ENCODE measurements at regions not wholly inside any gene's neighbourhood (a gene's known extent, or its start where the extent isn't known, plus 50 kb on each side); places are given as distances from the start of the nearest gene placed in this dataset.

DNA sequence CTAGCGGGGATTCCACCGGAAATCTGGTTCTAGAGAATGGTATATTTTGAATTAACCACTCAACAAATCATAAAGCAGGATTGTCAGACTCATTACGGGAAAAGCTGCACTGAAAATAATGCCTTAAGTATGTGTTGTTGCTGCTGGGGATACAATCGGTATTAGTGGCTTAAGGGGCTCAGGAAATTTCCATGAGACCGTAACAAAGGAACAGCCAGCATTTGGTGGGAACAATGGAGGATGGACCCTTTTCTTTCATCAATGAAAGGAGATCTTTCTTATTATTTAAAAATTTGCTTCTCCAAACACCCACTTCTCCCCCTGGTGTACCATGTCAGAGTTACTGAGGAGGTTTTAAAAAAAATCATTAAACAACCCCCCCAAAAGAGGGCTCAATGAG is 342.6 kb upstream of the ZFHX3 start:
- DNase-seq (ENCODE audit: low read depth in 4 of 4, low spot score in 3 of 4), result no peak

DNA sequence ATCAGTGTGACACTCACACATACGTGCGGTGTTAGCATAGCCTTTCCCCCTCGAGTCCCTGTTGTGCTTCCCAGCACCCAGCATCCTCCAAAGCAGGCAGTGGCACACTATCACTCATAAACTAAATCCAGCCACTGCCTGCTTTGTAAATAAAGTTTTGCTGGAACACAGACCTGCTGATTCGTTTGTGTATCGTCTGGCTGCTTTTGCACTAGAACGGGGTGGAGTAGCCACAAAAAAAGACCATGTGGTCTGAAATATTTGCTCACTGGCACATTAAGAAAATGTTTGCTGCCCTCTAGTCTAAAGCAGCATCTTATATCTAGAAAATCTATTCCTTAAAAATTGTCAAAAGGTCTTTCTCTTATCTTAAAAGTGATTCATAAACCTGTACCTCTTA is 341.2 kb upstream of the ZFHX3 start:
- DNase-seq (ENCODE audit: low read depth in 4 of 4, low spot score in 3 of 4), result no peak

DNA sequence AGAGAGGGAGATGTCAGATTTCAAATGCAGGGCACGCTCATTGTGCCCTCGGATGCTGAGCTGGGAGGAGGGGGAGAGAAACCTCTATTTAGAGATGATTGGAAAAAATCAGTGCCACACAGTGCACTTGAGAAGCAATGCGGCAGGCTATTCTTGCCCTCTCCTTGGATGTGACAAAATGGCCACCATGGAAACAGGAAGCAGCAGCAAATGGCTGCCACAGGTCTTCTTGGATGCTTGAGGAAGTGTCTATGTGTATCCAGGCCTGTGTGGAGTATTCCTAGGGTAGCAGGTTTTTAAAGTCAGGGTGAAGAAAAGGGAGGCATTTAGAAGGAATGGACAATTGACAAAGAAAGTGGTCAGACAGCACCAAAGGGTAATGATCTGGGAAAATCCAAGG is 340.1 kb upstream of the ZFHX3 start:
- DNase-seq (ENCODE audit: low read depth in 4 of 4, low spot score in 3 of 4), result no peak

DNA sequence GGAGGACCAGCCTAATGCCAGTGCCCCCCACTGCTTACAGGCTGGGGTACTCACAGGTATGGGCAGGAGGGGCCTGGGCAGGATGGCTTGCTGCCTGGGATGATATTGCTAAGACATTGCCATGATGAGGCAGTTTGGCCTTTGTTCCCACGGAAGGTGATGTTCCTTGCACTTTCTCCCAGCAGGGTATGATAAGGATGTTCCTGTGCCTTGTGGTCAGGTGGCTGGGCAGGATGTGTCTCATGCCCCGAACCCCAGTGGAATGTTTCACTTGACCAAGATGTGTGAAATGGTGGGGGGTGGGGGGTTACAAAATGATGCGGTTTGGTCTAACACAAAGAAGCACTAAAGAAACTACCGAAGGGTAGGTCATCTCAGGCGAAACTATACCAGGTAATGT is 337.8 kb upstream of the ZFHX3 start:
- no peak for DNase-seq (ENCODE audit: low read depth in 4 of 4, low spot score in 3 of 4)

DNA sequence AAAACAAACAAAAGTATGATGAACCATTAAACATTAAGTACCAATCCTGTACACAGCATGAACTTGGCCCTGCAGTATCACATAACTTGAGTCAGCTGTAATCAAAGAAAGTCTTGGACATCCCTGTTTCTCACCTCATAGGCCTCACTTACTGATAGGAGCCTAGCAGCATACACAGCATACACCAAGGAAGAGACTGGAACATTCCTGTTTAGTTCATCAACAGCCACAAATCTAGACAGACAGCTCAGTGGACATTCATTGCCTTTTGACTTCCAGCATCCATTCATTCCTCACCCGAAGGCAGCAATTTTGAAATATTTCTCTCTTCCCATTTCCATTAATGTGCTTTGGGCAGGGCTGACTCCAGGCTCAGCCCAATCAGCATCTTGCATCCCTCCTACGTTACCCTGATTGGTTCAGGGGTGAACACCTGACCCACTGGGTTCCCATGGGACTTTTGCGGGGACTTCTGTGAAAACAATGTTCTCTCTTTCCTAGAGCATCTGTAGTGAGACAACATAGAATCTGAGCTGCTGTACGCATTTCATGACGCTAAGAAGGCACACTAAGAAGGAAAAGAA is 336.7 kb upstream of the ZFHX3 start:
- DNase-seq (ENCODE audit: low read depth in 4 of 4, low spot score in 3 of 4), result no peak

DNA sequence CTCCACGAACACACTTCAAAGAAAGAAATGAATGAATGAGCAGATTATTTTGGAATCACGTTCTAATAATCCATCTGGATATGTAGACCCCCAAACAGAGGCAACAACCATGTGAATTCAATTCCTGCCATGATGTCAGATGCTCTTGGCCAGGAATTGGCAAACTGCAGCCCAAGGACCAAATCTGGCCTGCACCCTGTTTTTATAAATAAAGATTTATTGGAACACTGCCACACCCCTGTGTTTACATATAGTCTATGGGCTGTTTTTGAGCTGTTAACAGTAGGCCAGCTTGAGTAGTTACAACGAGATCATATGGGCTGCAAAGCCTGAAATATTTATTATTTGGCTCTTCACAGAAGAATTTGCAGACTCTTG is 336.0 kb upstream of the ZFHX3 start:
- DNase-seq (ENCODE audit: low read depth in 4 of 4, low spot score in 3 of 4), result no peak

DNA sequence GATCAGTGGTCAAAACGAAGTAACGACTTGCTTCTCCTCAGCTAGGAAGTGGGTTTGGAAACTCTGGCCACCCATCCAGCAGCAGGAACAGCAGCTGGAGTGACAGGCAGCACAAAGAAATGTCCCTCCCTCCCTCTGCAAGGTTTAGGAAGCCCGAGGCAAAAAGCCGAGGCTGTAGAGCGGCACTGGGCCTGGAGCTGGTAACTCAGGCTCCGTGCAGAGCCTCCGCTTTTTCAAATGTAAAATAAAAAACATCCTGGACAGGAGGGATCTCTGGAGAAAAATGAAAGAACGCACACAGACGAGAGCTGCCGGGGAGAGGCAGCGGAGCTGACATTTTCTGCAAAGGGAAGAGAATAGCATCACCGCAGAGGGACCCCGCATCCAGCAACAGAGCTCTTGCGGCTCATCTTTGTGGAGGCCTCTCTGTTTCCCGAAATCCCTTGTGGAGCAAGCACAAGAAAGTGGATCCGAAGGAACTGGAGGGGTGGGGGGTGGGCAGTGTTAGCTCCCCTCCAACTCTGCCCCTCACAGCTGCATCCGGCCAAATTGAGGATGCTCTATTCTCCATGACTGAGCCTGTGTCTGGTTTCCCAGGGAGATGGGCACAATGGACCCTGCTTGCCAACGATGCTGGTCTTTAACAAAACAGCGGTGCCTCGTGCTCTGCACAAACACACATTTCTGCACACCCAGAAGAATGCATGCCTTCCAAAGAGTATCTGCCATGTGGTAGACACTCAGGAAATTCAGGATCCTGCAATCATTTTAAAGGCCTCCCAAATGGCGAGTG is 335.5 kb upstream of the ZFHX3 start:
- DNase-seq (ENCODE audit: low read depth in 4 of 4, low spot score in 3 of 4), result no peak

DNA sequence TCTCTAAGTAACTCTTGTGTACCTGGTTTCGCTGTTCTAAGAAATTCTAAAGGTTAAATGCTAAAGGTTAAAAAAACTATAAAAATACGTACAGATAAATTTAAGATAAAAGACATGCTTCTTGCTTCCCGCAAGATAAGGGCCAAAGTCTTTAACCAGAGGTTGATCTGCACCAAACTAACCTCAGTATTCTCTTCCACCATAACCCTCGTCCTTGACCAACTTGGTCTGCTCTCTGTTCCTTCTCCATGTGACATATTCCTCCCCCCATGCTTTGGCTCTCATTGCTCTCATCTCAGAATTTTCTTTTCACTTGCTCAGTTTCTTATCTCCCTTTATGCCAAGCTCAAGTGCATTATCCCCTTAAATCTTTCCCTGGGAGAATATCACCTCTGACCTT is 330.5 kb upstream of the ZFHX3 start:
- no peak for DNase-seq (ENCODE audit: low read depth in 4 of 4, low spot score in 3 of 4)

DNA sequence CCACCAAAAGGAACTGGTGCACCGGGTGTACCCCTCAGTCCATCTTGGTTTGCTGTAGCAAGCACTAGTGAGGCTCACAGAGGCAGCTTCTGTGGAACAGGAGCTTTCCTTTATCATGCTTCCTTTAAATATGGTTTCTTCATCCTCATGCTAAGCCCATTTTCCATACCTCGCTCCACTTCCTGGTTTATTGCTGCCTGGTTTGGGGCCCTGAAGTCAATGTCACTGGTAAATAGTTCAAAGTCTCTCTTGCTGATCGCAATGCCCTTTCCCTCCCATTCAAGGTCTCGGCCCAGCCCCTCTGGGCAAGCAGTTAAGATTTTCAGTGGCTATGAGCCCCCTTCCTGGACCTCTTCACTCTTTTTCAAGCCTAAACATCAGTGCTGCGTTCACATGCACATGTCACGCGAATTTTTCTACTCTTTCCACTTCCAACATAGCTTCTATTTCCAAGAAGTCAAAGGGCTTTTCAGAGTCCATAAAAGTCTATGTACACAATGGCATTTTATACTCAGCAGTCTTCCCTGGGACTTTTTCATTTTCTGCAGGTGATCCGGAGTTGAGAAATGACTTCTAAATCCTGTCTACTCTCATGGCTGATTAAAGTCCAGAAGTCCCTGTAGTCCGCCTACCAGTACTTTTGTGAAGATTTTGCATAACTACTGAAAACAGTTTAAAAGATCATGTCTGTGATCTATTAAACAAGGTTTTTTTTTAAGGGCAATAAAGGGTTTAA is 323.8 kb upstream of the ZFHX3 start:
- no peak for DNase-seq (ENCODE audit: low read depth in 4 of 4, low spot score in 3 of 4)

DNA sequence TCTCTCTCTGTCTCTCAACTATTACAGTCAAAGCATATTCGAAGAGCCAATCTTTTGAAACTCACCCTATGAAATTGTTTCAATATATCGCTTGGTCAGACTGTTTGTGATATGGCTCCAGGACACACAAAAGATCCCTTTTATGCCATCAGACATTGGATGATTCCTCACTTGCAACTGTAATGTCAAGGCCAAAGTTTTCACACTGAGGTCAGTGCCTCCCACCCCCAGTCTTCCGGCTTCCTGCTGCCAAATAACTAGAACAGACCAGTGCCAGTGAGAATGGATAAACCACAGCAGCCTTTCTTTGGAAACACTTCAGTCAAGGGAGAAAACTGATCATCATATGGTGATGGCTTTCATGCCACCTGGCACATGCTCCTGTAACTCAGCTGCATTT is 321.9 kb upstream of the ZFHX3 start:
- DNase-seq (ENCODE audit: low read depth in 4 of 4, low spot score in 3 of 4), result no peak

DNA sequence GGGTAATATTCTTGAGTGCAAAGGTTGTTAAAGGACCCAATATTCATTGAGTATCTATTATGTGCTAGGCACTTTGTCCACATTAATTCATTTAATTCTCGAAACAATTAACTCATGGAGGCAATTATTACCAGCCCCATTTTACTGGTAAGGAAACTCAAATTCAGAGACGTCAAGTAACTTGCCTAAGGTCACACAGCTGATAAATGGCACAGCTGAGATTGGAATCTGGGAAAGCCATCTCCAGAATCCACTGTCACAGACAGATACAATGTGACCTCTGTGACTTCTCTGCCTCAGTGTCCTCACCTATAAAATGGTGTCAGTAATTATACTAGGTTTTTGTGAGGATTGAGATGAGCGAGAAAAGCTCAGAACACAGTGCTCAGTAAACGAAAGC is 320.8 kb upstream of the ZFHX3 start:
- no peak for DNase-seq (ENCODE audit: low read depth in 4 of 4, low spot score in 3 of 4)

DNA sequence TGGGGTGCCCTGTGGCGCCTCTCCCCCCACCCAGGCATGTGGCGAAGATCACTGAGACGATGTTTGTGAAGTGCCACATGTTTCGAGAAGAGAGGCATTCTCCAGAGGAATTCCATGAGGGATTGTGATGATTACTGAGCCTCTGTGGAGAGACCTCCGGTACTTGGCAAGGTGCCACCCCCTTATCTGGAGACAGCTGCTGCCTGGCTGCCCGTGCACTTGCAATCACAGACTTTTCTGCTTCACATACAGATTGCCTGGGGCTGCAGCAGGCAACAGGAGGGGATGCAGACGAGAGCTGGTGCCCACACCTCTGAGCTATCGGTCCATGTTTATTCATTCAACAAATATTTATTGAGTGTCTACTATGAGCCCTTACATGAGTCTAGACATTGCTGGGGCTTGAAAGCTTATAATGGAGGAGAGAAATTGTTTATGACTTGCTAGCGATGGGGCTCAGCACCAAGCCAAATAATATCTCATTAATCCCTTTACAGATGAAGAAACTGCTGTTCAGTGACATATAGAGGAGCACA is 317.2 kb upstream of the ZFHX3 start:
- DNase-seq (ENCODE audit: low read depth in 4 of 4, low spot score in 3 of 4), result peak in 1 of 4 donors; percentile 18

DNA sequence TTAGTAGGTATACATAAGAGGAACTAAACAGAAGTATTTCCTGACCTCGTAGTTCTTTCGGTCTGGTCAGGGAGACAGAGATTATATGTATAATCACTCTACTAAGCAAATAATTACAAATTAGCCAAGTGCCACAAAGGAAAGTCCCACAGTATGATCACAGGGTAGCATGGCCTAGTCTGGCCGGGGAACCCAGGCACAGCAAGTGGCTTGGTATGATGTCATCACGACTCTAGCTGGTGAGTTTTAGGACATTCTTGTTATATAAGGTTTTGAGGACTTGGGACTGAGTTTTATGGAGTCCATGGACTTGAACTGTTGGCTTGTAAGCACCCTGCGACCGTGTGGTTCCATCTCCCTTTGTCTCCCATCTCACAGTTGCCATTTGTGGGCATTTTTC is 316.5 kb upstream of the ZFHX3 start:
- no peak for DNase-seq (ENCODE audit: low read depth in 4 of 4, low spot score in 3 of 4)

DNA sequence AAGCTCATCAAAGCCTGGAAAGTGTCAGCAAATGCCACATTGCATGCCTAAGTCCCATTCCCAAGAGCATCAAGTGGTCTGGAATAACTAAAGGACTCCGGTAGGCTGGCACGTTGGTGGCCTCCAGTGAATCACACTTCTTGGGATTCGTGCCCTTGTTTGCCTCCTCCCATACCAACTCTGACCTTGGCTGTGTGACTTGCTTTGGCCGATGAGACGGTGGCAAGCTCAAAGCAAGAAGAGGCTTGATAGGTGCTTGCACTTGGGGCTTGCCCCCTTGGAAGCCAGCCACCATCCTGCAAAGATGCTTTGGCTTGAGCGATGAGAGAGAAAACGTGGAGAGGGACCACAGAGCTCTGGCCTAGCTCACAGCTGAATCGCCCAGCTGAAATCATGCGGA is 313.1 kb upstream of the ZFHX3 start:
- DNase-seq (ENCODE audit: low read depth in 4 of 4, low spot score in 3 of 4), result no peak

DNA sequence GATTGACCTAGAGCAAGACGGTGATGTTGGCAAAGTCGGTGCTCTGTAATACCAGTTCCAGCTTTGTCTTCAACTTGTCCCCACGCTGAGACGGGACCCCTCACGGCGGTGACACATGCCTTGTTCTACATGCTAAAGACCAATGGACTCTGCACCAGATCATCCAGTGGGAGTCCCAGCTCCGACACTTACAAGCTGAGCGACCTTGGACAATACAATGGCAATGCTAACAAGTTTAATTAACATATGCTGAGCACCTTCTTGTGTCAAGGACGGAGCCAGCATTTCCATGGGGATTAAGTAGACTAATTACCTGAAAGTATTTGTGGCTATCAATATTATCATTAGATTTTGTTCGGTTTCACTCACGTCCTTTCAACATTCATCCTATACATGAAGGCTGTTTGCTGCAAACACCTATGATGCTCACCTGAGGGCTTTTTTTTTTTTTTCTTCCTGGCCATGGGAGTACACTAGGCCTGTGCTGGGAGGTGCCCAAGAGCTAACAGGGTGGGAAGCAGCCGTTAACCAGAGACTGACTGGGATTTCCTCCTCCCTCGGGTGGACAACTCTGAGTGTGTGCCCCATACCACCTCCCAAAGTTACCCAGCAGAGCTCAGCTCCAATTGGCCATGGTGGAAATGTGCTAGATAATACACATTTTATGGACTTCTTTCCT is 308.6 kb upstream of the ZFHX3 start:
- DNase-seq (ENCODE audit: low read depth in 4 of 4, low spot score in 3 of 4), result no peak

DNA sequence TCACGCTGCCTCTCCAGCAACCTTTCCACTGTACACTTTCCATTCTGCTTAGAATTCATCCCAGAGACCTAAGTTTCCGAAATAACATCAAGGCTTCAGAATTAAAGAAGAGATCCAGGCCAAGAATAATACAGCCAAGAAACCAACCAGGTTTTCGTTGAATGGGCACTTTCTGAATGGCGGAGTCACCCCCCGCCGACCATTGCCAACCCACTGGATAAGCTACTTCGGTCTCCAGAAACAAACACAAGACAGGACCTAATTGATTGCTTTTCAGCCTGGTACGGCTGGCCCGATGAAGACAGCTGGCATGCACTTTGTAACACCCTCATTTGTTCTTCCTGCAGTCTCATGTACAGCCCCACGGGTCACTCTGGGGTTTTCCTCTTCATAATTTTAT is 308.1 kb upstream of the ZFHX3 start:
- DNase-seq (ENCODE audit: low read depth in 4 of 4, low spot score in 3 of 4), result no peak

DNA sequence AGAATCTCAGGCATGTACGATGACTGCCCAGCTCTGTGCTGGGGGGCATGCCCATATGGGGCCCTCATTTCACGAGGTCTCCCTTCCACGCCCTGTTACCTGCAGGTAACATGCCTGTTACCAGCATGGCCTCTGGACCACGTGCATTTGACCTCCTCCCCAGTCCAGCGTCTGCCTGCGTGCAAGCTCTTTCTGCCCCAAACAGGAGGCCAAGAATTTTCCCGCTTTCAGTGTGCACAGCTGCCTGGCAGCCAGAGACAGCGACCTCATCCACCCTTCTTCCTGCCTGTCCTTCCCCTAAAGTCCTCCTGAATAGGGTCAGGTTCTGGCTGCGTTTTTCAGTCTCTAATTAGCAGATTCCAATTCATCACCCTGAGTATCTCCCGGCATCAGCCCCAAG is 306.5 kb upstream of the ZFHX3 start:
- DNase-seq (ENCODE audit: low read depth in 4 of 4, low spot score in 3 of 4), result no peak

DNA sequence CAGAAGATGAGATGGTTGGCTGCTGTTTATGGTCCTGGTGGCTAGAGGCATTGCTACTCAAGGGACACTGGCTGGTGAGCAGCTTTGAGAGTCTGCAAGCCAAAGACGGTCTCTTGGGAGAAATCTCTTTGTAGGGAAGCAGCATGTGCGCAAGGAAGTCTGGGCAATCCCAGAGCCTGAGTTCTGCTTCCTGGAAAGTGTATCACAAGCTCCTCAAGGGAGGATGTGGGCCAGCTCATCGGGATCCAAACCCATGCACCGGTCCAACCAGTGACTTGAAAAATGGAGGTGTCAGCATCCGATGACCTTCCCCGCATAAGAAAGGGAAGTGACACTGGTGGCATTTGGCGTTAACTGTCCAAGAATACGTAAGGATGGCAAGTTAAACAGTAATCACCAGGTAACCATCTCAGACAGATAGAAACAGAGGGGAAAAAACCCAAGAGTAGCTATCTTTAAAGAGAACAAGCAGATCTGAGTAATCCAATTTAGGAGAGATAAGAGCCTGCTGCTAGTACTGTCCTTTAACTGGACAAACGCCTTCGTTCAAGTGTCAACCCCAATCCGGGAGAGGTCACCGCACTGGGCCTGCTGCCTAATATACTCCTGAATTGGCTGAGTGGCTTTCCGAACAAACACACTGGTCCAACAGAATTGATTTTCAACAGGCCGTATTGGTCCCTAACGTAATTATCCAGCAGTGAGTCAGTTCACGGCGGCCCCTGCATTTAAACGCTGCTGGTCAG is 303.0 kb upstream of the ZFHX3 start:
- DNase-seq (ENCODE audit: low read depth in 4 of 4, low spot score in 3 of 4), result no peak

DNA sequence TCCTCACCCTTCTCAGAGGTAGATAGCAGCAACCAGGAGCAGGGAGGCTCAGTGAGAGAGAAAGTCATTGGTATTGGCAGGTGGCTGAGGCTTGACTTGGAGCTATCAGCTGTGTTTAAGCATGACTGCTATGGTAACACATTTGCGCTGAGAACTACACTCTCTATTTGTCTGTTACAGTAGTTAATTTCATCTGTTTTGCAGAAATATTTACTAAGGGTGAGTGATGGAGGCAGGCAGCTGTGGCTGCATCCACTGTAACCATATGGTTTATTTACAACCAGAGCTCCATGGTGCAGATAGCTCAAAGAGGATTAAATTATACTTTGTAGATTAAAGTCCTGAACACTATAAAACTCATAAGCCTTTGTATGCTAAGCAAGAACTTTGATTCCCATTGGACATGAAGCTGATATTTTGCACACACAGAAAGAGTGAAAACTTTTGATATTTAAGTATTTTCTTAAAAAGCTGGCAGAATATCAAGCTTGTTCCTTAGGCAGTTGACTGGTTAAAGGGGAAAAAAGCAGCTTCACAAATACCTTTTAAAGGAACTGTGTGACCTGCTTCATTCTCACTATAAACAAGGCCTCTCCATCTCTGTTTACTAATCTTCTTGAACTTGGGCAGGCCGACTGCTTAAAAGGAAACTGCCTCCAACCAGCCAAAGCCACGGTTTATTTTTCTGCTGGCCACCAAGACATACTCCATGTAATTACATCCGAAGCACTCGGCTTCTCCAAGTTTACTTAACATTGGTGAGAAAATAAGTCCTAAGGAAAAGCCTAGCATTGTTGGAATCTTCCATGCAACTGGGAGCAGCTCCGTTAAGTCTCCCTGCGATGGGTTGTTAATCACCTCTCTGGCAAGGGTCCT is 299.8 kb upstream of the ZFHX3 start:
- no peak for DNase-seq (ENCODE audit: low read depth in 4 of 4, low spot score in 3 of 4)

DNA sequence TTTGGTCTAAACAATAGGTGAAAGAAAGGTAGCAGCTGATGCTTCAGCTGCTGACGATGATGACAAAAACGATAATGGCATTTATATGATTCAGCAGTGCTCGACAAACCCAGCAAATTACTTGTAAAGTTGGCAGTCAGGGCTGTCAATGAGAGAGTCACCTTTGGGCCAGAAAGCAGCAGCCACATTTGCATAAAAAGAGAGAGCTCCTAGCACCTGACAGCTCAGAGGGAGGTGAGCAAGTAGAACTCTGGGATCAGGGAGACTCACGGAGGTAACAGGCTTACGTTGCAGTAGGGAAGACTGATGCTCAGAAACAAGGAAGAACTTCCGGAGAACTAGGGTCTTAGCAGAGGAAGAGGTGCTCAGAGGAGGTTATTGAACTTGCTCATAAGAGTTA is 291.9 kb upstream of the ZFHX3 start:
- no peak for DNase-seq (ENCODE audit: low read depth in 4 of 4, low spot score in 3 of 4)
